HEK293 (cell line): ENCODE measurements at regions not wholly inside any gene's neighbourhood (a gene's known extent, or its start where the extent isn't known, plus 50 kb on each side); places are given as distances from the start of the nearest gene placed in this dataset.

Experiments
- CTCF ChIA-PET: fragments of 350-600 bp; formaldehyde crosslinking; extraction: SDS; loops from one replicate; lab custom pipeline; 2021; ENCODE audit warnings: antibody characterized with exemption; lab: Yijun Ruan, JAX
- POLR2A ChIA-PET: fragments of 300-600 bp; formaldehyde crosslinking; extraction: SDS; loops from one replicate; lab custom pipeline; 2020; ENCODE audit warnings: antibody characterized with exemption, inconsistent platforms; lab: Yijun Ruan, JAX
- H3K27ac ChIP-seq: fragments of 200-500 bp; sonication (Bioruptor generic); 2 replicates; pipeline ENCODE4 v1.5.1; 2014; ENCODE audit warnings: low read depth, low read length, control low read depth, inconsistent platforms; ENCODE audit errors: extremely low read depth
- H3K36me3 ChIP-seq, 2 experiments: fragments of 200-500 bp in 1 of 2; sonication (Bioruptor generic) in 1 of 2; 1 replicate in 1 of 2; 2 replicates in 1 of 2; pipeline ENCODE4 v1.5.1; 2014 to 2017; ENCODE audit warnings: inconsistent platforms in 2 of 2, low read length in 2 of 2; ENCODE audit not compliant: control insufficient read depth in 2 of 2, insufficient read depth in 1 of 2
- H3K4me1 ChIP-seq: fragments of 200-500 bp; sonication (Bioruptor generic); 2 replicates; pipeline ENCODE4 v1.5.1; 2014; ENCODE audit warnings: mild to moderate bottlenecking, low read length, inconsistent platforms; ENCODE audit not compliant: control insufficient read depth, insufficient read depth
- H3K4me3 ChIP-seq: 2 replicates; pipeline ENCODE4 v1.5.1; 2011; ENCODE audit warnings: low read depth, mild to moderate bottlenecking, control low read depth, low read length, moderate library complexity
- H3K9me3 ChIP-seq: fragments of 200-500 bp; sonication (Bioruptor generic); 2 replicates; pipeline ENCODE4 v1.5.1; 2014; ENCODE audit warnings: low read depth, low read length, inconsistent platforms; ENCODE audit not compliant: control insufficient read depth, insufficient read depth
- BCL11A ChIP-seq: fragments of 450-650 bp; formaldehyde crosslinking; IDR thresholded peaks from 2 replicates; pipeline ENCODE4 v1.5.1; 2016; ENCODE audit warnings: low read depth, missing biosample characterization, missing genetic modification characterization
- CTCF ChIP-seq: fragments of 450-650 bp; formaldehyde crosslinking; IDR thresholded peaks from 2 replicates; pipeline ENCODE4 v1.5.1; 2016; ENCODE audit warnings: missing biosample characterization, missing genetic modification characterization
- GLIS1 ChIP-seq: fragments of 450-650 bp; formaldehyde crosslinking; IDR thresholded peaks from 2 replicates; pipeline ENCODE4 v1.5.1; 2016; ENCODE audit warnings: missing biosample characterization, missing genetic modification characterization
- KLF10 ChIP-seq: fragments of 450-650 bp; IDR thresholded peaks from 2 replicates; pipeline ENCODE4 v1.5.1; 2018; ENCODE audit warnings: missing biosample characterization, mild to moderate bottlenecking, missing genetic modification characterization
- RBAK ChIP-seq: fragments of 450-650 bp; formaldehyde crosslinking; IDR thresholded peaks from 2 replicates; pipeline ENCODE4 v1.5.1; 2016; ENCODE audit warnings: missing biosample characterization, missing genetic modification characterization
- ZBTB49 ChIP-seq: fragments of 450-650 bp; formaldehyde crosslinking; IDR thresholded peaks from 2 replicates; pipeline ENCODE4 v1.5.1; 2016; ENCODE audit warnings: missing biosample characterization, missing genetic modification characterization, low read depth
- ZFP3 ChIP-seq: fragments of 450-650 bp; formaldehyde crosslinking; IDR thresholded peaks from 2 replicates; pipeline ENCODE4 v1.5.1; 2016; ENCODE audit warnings: low read depth, missing biosample characterization, missing genetic modification characterization
- ZFP37 ChIP-seq: fragments of 450-650 bp; formaldehyde crosslinking; IDR thresholded peaks from 2 replicates; pipeline ENCODE4 v1.5.1; 2016; ENCODE audit warnings: missing biosample characterization, missing genetic modification characterization
- ZNF202 ChIP-seq: fragments of 450-650 bp; formaldehyde crosslinking; IDR thresholded peaks from 2 replicates; pipeline ENCODE4 v1.5.1; 2016; ENCODE audit warnings: missing biosample characterization, missing genetic modification characterization, borderline replicate concordance
- ZNF350 ChIP-seq: fragments of 450-650 bp; formaldehyde crosslinking; IDR thresholded peaks from 2 replicates; pipeline ENCODE4 v1.5.0; 2017; ENCODE audit warnings: missing biosample characterization, mild to moderate bottlenecking, missing genetic modification characterization
- ZNF362 ChIP-seq: fragments of 450-650 bp; formaldehyde crosslinking; IDR thresholded peaks from 2 replicates; pipeline ENCODE4 v1.5.1; 2016; ENCODE audit warnings: missing biosample characterization, missing genetic modification characterization
- ZNF580 ChIP-seq: fragments of 450-650 bp; formaldehyde crosslinking; IDR thresholded peaks from 2 replicates; pipeline ENCODE4 v1.5.1; 2016; ENCODE audit warnings: missing biosample characterization, missing genetic modification characterization
- ZNF777 ChIP-seq: fragments of 450-650 bp; formaldehyde crosslinking; IDR thresholded peaks from 2 replicates; pipeline ENCODE4 v1.5.1; 2017; ENCODE audit warnings: missing biosample characterization, missing genetic modification characterization, borderline replicate concordance
- ZNF785 ChIP-seq: fragments of 450-650 bp; formaldehyde crosslinking; IDR thresholded peaks from 2 replicates; pipeline ENCODE4 v1.5.1; 2016; ENCODE audit warnings: missing biosample characterization, missing genetic modification characterization
- TF ChIP-seq, protein P1 (sequence below): fragments of 450-650 bp; formaldehyde crosslinking; conservative IDR thresholded peaks from 2 replicates; pipeline ENCODE4 v1.5.1; 2016; ENCODE audit warnings: low read depth, missing biosample characterization, missing genetic modification characterization
- TF ChIP-seq, protein P2 (sequence below): fragments of 450-650 bp; formaldehyde crosslinking; IDR thresholded peaks from 2 replicates; pipeline ENCODE4 v1.5.1; 2016; ENCODE audit warnings: missing biosample characterization, missing genetic modification characterization, borderline replicate concordance

- Histone ChIP-seq H3K4me1 (no peaks in the 10 kb centered on the region), H3K27ac (no peak overlapping the region), H3K4me3 (no peak overlapping the region), H3K9me3 (no peaks in the 10 kb centered on the region), H3K36me3 (no peaks in the 10 kb centered on the region)
- POLR2A ChIA-PET = no interaction called here
- CTCF ChIA-PET = no interaction called here
- no peak for TF ChIP-seq ZNF350
- TF ChIP-seq, protein P1, sequence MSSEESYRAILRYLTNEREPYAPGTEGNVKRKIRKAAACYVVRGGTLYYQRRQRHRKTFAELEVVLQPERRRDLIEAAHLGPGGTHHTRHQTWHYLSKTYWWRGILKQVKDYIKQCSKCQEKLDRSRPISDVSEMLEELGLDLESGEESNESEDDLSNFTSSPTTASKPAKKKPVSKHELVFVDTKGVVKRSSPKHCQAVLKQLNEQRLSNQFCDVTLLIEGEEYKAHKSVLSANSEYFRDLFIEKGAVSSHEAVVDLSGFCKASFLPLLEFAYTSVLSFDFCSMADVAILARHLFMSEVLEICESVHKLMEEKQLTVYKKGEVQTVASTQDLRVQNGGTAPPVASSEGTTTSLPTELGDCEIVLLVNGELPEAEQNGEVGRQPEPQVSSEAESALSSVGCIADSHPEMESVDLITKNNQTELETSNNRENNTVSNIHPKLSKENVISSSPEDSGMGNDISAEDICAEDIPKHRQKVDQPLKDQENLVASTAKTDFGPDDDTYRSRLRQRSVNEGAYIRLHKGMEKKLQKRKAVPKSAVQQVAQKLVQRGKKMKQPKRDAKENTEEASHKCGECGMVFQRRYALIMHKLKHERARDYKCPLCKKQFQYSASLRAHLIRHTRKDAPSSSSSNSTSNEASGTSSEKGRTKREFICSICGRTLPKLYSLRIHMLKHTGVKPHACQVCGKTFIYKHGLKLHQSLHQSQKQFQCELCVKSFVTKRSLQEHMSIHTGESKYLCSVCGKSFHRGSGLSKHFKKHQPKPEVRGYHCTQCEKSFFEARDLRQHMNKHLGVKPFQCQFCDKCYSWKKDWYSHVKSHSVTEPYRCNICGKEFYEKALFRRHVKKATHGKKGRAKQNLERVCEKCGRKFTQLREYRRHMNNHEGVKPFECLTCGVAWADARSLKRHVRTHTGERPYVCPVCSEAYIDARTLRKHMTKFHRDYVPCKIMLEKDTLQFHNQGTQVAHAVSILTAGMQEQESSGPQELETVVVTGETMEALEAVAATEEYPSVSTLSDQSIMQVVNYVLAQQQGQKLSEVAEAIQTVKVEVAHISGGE (tag by site-specific recombination) = no peak
- TF ChIP-seq RBAK (tag by site-specific recombination) = no peak
- no peak for TF ChIP-seq ZFP3 (tag by site-specific recombination)
- TF ChIP-seq ZNF777 = no peak
- no peak for TF ChIP-seq ZFP37 (tag by site-specific recombination)
- TF ChIP-seq GLIS1 (tag by site-specific recombination) = no peak
- no peak for TF ChIP-seq ZBTB49 (tag by site-specific recombination)
- no peak for TF ChIP-seq ZNF362 (tag by site-specific recombination)
- no peak for TF ChIP-seq ZNF202 (tag by site-specific recombination)
Observed at GRCh38 chr11:39220501-39221230, 2238.8 kb downstream of the LRRC4C start.

GRCh38 chr11:39220069-39220468 lies 2239.4 kb downstream of the LRRC4C start:
- H3K27ac ChIP-seq = no peak overlapping the region
- POLR2A ChIA-PET = no interaction called here
- no peaks in the 10 kb centered on the region for H3K4me1 ChIP-seq
- no peaks in the 10 kb centered on the region for H3K36me3 ChIP-seq
- no peaks in the 10 kb centered on the region for H3K9me3 ChIP-seq
- CTCF ChIA-PET = no interaction called here
- H3K4me3 ChIP-seq = no peak overlapping the region
- TF ChIP-seq ZNF580 (tag by site-specific recombination) = no peak
- no peak for TF ChIP-seq ZNF785 (tag by site-specific recombination)
- TF ChIP-seq, protein P2, sequence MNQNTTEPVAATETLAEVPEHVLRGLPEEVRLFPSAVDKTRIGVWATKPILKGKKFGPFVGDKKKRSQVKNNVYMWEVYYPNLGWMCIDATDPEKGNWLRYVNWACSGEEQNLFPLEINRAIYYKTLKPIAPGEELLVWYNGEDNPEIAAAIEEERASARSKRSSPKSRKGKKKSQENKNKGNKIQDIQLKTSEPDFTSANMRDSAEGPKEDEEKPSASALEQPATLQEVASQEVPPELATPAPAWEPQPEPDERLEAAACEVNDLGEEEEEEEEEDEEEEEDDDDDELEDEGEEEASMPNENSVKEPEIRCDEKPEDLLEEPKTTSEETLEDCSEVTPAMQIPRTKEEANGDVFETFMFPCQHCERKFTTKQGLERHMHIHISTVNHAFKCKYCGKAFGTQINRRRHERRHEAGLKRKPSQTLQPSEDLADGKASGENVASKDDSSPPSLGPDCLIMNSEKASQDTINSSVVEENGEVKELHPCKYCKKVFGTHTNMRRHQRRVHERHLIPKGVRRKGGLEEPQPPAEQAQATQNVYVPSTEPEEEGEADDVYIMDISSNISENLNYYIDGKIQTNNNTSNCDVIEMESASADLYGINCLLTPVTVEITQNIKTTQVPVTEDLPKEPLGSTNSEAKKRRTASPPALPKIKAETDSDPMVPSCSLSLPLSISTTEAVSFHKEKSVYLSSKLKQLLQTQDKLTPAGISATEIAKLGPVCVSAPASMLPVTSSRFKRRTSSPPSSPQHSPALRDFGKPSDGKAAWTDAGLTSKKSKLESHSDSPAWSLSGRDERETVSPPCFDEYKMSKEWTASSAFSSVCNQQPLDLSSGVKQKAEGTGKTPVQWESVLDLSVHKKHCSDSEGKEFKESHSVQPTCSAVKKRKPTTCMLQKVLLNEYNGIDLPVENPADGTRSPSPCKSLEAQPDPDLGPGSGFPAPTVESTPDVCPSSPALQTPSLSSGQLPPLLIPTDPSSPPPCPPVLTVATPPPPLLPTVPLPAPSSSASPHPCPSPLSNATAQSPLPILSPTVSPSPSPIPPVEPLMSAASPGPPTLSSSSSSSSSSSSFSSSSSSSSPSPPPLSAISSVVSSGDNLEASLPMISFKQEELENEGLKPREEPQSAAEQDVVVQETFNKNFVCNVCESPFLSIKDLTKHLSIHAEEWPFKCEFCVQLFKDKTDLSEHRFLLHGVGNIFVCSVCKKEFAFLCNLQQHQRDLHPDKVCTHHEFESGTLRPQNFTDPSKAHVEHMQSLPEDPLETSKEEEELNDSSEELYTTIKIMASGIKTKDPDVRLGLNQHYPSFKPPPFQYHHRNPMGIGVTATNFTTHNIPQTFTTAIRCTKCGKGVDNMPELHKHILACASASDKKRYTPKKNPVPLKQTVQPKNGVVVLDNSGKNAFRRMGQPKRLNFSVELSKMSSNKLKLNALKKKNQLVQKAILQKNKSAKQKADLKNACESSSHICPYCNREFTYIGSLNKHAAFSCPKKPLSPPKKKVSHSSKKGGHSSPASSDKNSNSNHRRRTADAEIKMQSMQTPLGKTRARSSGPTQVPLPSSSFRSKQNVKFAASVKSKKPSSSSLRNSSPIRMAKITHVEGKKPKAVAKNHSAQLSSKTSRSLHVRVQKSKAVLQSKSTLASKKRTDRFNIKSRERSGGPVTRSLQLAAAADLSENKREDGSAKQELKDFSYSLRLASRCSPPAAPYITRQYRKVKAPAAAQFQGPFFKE (tag by site-specific recombination) = no peak
- TF ChIP-seq CTCF (tag by site-specific recombination) = no peak
- TF ChIP-seq KLF10 (tag by site-specific recombination) = no peak
- no peak for TF ChIP-seq BCL11A (tag by site-specific recombination)
